Neural cell (in vitro differentiated cells): ENCODE measurements at regions not wholly inside any gene's neighbourhood (a gene's known extent, or its start where the extent isn't known, plus 50 kb on each side); places are given as distances from the start of the nearest gene placed in this dataset.

Source experiments
- CTCF ChIP-seq: fragments of 450-650 bp; IDR thresholded peaks from 2 replicates; pipeline ENCODE4 v1.5.1; 2014; ENCODE audit warnings: antibody characterized with exemption, mild to moderate bottlenecking, moderate library complexity; ENCODE audit not compliant: poor library complexity, severe bottlenecking
- EP300 ChIP-seq: fragments of 450-650 bp; conservative IDR thresholded peaks from 2 replicates; pipeline ENCODE4 v1.6.1; 2014; ENCODE audit warnings: antibody characterized with exemption, mild to moderate bottlenecking, moderate library complexity; ENCODE audit not compliant: poor library complexity, severe bottlenecking
- EZH2 ChIP-seq: fragments of 200-600, 300-800 bp; shearing (Covaris generic), sonication (generic); IDR thresholded peaks from 2 replicates; pipeline ENCODE4 v1.6.1; 2014; ENCODE audit warnings: antibody characterized with exemption, low read length, borderline replicate concordance, mild to moderate bottlenecking; ENCODE audit not compliant: insufficient read depth, poor library complexity, severe bottlenecking
- POLR2AphosphoS5 ChIP-seq: IDR thresholded peaks from 2 replicates; pipeline ENCODE4 v1.6.1; 2012
- RAD21 ChIP-seq: fragments of 450-650 bp; conservative IDR thresholded peaks from 2 replicates; pipeline ENCODE4 v1.6.1; 2014; ENCODE audit warnings: antibody characterized with exemption, mild to moderate bottlenecking, moderate library complexity
- REST ChIP-seq: IDR thresholded peaks from 2 replicates; pipeline ENCODE4 v1.6.1; 2012; ENCODE audit warnings: borderline replicate concordance
- TAF1 ChIP-seq: IDR thresholded peaks from 2 replicates; pipeline ENCODE4 v1.6.1; 2012; ENCODE audit warnings: low read depth

DNA sequence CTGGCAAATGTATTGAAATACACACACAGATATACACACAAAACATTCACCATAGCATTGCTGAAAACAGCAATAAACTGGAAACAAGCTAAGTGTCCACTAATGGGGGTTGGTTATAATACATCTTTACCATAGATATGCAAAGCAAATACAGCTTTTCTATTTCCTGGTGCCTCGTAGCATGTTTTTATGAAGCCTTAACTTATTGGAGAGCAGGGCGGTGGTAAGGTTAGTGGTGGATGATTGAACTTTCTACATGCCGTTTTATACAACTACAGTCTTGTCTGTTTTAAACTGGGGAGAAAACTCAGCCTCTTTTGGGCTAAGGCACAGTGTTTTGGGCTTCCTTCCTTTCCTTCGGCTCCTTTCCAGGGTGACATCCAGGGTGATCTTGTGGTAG is 104.5 kb downstream of the NR2F2 start:
- no peak for TF ChIP-seq POLR2AphosphoS5
- TF ChIP-seq CTCF, result no peak
- no peak for TF ChIP-seq EP300
- no peak for TF ChIP-seq RAD21
- TF ChIP-seq REST, result no peak
- TF ChIP-seq EZH2, result no peak
- no peak for TF ChIP-seq TAF1
